ENCODE measurements at regions not wholly inside any gene's neighbourhood (a gene's known extent, or its start where the extent isn't known, plus 50 kb on each side); places are given as distances from the start of the nearest gene placed in this dataset.

GRCh38 chr7:67604461-67605386 is 608.1 kb downstream of the TYW1 start:
- TF ChIP-seq POLR2AphosphoS5 (IDR thresholded peaks at IDR 0.05; ENCODE audit: low read depth, low read length) (no peak), SIN3A (IDR thresholded peaks at IDR 0.05; ENCODE audit: borderline replicate concordance, insufficient read depth, low read length) (no peak)

GRCh38 chr7:67608806-67609205 is 612.2 kb downstream of the TYW1 start:
- no peak for TF ChIP-seq SIN3A (IDR thresholded peaks at IDR 0.05; ENCODE audit: borderline replicate concordance, insufficient read depth, low read length)
- TF ChIP-seq POLR2AphosphoS5 (IDR thresholded peaks at IDR 0.05; ENCODE audit: low read depth, low read length), result no peak
- no peak for TF ChIP-seq TAF1 (IDR thresholded peaks at IDR 0.05; ENCODE audit: borderline replicate concordance, insufficient read depth, low read length)
- no peak for TF ChIP-seq FOXP2 (optimal IDR thresholded peaks at IDR 0.05; ENCODE audit: borderline replicate concordance, extremely low read depth, extremely low read length, insufficient read depth)
- TF ChIP-seq REST (IDR thresholded peaks at IDR 0.05; ENCODE audit: insufficient read depth in 1 of 2, low read depth in 2 of 2, low read length in 2 of 2), result no peak

- TF ChIP-seq FOXP2 (optimal IDR thresholded peaks at IDR 0.05; ENCODE audit: borderline replicate concordance, extremely low read depth, extremely low read length, insufficient read depth) (no peak), REST (IDR thresholded peaks at IDR 0.05; ENCODE audit: insufficient read depth in 1 of 2, low read depth in 2 of 2, low read length in 2 of 2) (no peak), TAF1 (IDR thresholded peaks at IDR 0.05; ENCODE audit: borderline replicate concordance, insufficient read depth, low read length) (no peak), POLR2AphosphoS5 (IDR thresholded peaks at IDR 0.05; ENCODE audit: low read depth, low read length) (no peak), SIN3A (IDR thresholded peaks at IDR 0.05; ENCODE audit: borderline replicate concordance, insufficient read depth, low read length) (no peak)
These were observed 614.3 kb downstream of the TYW1 start for GRCh38 chr7:67610897-67611296.

GRCh38 chr7:67614843-67615242 is 618.2 kb downstream of the TYW1 start:
- no peak for TF ChIP-seq TAF1 (IDR thresholded peaks at IDR 0.05; ENCODE audit: borderline replicate concordance, insufficient read depth, low read length)
- TF ChIP-seq REST (IDR thresholded peaks at IDR 0.05; ENCODE audit: insufficient read depth in 1 of 2, low read depth in 2 of 2, low read length in 2 of 2), result no peak
- TF ChIP-seq SIN3A (IDR thresholded peaks at IDR 0.05; ENCODE audit: borderline replicate concordance, insufficient read depth, low read length), result no peak

GRCh38 chr7:67616517-67616916 is 619.9 kb downstream of the TYW1 start:
- no peak for TF ChIP-seq FOXP2 (optimal IDR thresholded peaks at IDR 0.05; ENCODE audit: borderline replicate concordance, extremely low read depth, extremely low read length, insufficient read depth)
- no peak for TF ChIP-seq TAF1 (IDR thresholded peaks at IDR 0.05; ENCODE audit: borderline replicate concordance, insufficient read depth, low read length)

- TF ChIP-seq FOXP2 (optimal IDR thresholded peaks at IDR 0.05; ENCODE audit: borderline replicate concordance, extremely low read depth, extremely low read length, insufficient read depth) (no peak), TAF1 (IDR thresholded peaks at IDR 0.05; ENCODE audit: borderline replicate concordance, insufficient read depth, low read length) (no peak), SIN3A (IDR thresholded peaks at IDR 0.05; ENCODE audit: borderline replicate concordance, insufficient read depth, low read length) (no peak), POLR2AphosphoS5 (IDR thresholded peaks at IDR 0.05; ENCODE audit: low read depth, low read length) (no peak), REST (IDR thresholded peaks at IDR 0.05; ENCODE audit: insufficient read depth in 1 of 2, low read depth in 2 of 2, low read length in 2 of 2) (no peak)
These were observed 622.0 kb downstream of the TYW1 start for GRCh38 chr7:67618556-67619162.

All from PFSK-1 (cell line).